ENCODE measurements at regions not wholly inside any gene's neighbourhood (a gene's known extent, or its start where the extent isn't known, plus 50 kb on each side); places are given as distances from the start of the nearest gene placed in this dataset.

GRCh38 chrX:41001327-41001726 lies 83.9 kb upstream of the USP9X start:
- TF ChIP-seq POLR2A (IDR thresholded peaks at IDR 0.05) = no peak
- TF ChIP-seq CTCF (IDR thresholded peaks at IDR 0.05 in 4 of 5, conservative IDR thresholded peaks at IDR 0.05 in 1 of 5) = no peak
- DNase-seq (no peak), ATAC-seq (no peak)
- Histone ChIP-seq H3K27ac (no peak overlapping the region), H3K27me3 (no peaks in the 10 kb centered on the region), H3K36me3 (no peaks in the 10 kb centered on the region), H3K9me3 (no peaks in the 10 kb centered on the region), H3K4me1 (no peaks in the 10 kb centered on the region), H3K4me3 (no peak overlapping the region)
- in situ Hi-C loops (cut with MboI; ENCODE audit: low sequenced_read_pairs in 4 of 4) = no loop called here
- intact Hi-C loops (cut with DNase I; ENCODE audit: low total_unique reads) = loop anchor here (5.0 kb wide), 1 partner anchor 54 kb away; no protein-coding TSS in a partner anchor

GRCh38 chrX:41002026-41002425 lies 83.2 kb upstream of the USP9X start:
- no peak overlapping the region for H3K27ac ChIP-seq
- ATAC-seq (no peak), DNase-seq (no peak)
- no peaks in the 10 kb centered on the region for H3K27me3 ChIP-seq
- no peaks in the 10 kb centered on the region for H3K4me1 ChIP-seq
- intact Hi-C loops (cut with DNase I; ENCODE audit: low total_unique reads) (loop anchor here (5.0 kb wide), 1 partner anchor 55 kb away; no protein-coding TSS in a partner anchor), in situ Hi-C loops (cut with MboI; ENCODE audit: low sequenced_read_pairs in 4 of 4) (no loop called here)
- TF ChIP-seq POLR2A (IDR thresholded peaks at IDR 0.05) (no peak), CTCF (IDR thresholded peaks at IDR 0.05 in 4 of 5, conservative IDR thresholded peaks at IDR 0.05 in 1 of 5) (no peak)
- no peaks in the 10 kb centered on the region for H3K9me3 ChIP-seq
- no peak overlapping the region for H3K4me3 ChIP-seq
- no peaks in the 10 kb centered on the region for H3K36me3 ChIP-seq

GRCh38 chrX:41003506-41004270 lies 81.6 kb upstream of the USP9X start:
- H3K4me3 ChIP-seq = no peak overlapping the region
- TF ChIP-seq CTCF (IDR thresholded peaks at IDR 0.05 in 4 of 5, conservative IDR thresholded peaks at IDR 0.05 in 1 of 5) = no peak
- DNase-seq = no peak
- in situ Hi-C loops (cut with MboI; ENCODE audit: low sequenced_read_pairs in 4 of 4) (no loop called here), intact Hi-C loops (cut with DNase I; ENCODE audit: low total_unique reads) (loop anchor here (5.0 kb wide), 1 partner anchor 56 kb away; no protein-coding TSS in a partner anchor)
- ATAC-seq = no peak
- H3K36me3 ChIP-seq = no peaks in the 10 kb centered on the region
- H3K27ac ChIP-seq = no peak overlapping the region
- no peaks in the 10 kb centered on the region for H3K27me3 ChIP-seq
- H3K4me1 ChIP-seq = no peaks in the 10 kb centered on the region
- no peaks in the 10 kb centered on the region for H3K9me3 ChIP-seq

GRCh38 chrX:41005445-41005992 lies 79.7 kb upstream of the USP9X start:
- no peaks in the 10 kb centered on the region for H3K27me3 ChIP-seq
- in situ Hi-C loops (cut with MboI; ENCODE audit: low sequenced_read_pairs in 4 of 4) = no loop called here
- intact Hi-C loops (cut with DNase I; ENCODE audit: low total_unique reads) = no loop called here

More at GRCh38 chrX:41005445-41005992, 79.7 kb upstream of the USP9X start:
- DNase-seq = no peak
- Histone ChIP-seq H3K27ac (no peak overlapping the region), H3K36me3 (no peaks in the 10 kb centered on the region), H3K9me3 (no peaks in the 10 kb centered on the region), H3K4me1 (no peaks in the 10 kb centered on the region), H3K4me3 (no peak overlapping the region)
- no peak for ATAC-seq
- TF ChIP-seq POLR2A (IDR thresholded peaks at IDR 0.05) (no peak), CTCF (IDR thresholded peaks at IDR 0.05 in 4 of 5, conservative IDR thresholded peaks at IDR 0.05 in 1 of 5) (no peak)

Data from gastrocnemius medialis (tissue), 4 donors.